ENCODE measurements at regions not wholly inside any gene's neighbourhood (a gene's known extent, or its start where the extent isn't known, plus 50 kb on each side); places are given as distances from the start of the nearest gene placed in this dataset.
"Not testable (repeated sequence)": the region's sequence is repeated elsewhere in the genome, so short reads cannot be mapped to it uniquely, and the experiment has no call there.

DNA sequence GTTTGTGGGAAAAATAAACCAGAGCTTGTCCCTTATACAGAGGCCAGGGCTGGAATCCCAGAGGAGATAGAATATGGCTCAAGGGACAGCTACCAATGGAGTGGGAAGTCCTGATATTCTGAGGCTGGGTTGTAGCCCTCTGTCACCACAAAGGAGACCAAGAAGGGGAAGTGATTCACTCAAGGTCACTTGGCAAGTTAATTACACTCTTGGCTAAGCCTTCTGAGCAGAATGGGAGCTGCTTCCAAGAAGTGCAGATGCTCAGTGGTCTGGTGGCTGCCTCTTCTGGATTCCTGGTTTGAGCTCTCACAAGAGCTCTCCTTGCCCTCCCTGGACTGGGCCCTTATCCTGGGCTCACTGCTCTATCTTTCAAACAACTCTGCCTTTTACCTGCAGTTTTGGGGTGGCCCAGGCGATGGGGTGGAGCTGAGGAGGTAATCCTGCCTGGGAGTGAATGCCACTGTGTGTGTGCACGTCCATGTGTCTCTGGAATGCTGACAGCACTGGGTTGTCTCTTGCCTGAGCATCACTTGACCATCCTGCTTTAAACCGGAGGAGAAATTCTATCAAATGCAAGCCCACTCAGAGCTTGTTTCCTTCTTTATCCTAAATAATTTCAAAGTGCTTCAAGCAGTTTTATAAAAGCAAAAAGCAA, 168.2 kb downstream of the KCNS3 start:
- no peak for ATAC-seq (ENCODE audit: low FRiP score)
- DNase-seq (ENCODE audit: low spot score) = no peak
- TF ChIP-seq, protein P1, sequence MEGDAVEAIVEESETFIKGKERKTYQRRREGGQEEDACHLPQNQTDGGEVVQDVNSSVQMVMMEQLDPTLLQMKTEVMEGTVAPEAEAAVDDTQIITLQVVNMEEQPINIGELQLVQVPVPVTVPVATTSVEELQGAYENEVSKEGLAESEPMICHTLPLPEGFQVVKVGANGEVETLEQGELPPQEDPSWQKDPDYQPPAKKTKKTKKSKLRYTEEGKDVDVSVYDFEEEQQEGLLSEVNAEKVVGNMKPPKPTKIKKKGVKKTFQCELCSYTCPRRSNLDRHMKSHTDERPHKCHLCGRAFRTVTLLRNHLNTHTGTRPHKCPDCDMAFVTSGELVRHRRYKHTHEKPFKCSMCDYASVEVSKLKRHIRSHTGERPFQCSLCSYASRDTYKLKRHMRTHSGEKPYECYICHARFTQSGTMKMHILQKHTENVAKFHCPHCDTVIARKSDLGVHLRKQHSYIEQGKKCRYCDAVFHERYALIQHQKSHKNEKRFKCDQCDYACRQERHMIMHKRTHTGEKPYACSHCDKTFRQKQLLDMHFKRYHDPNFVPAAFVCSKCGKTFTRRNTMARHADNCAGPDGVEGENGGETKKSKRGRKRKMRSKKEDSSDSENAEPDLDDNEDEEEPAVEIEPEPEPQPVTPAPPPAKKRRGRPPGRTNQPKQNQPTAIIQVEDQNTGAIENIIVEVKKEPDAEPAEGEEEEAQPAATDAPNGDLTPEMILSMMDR (IDR thresholded peaks at IDR 0.05) = no peak

DNA sequence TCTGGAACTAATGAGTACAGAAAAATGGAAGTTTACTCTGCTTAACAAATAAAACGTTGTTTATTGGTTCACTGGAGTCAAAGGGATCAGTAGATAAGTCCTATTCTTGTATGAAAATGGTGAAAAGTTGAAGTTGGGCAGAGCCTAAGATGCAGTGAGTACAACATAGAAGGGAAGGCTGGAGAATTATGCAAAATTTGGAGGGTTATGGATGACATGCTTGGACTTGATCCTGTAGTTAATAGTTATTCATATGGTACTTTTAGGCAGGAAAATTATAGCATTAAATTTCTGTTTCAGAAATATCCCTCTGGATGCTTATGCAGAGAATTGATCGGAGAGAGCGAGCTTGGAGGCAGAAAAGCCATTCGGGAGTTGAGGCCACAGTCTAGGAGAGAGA, 167.6 kb downstream of the KCNS3 start:
- TF ChIP-seq, protein P1 (IDR thresholded peaks at IDR 0.05) = no peak
- no peak for ATAC-seq (ENCODE audit: low FRiP score)
- no peak for DNase-seq (ENCODE audit: low spot score)

DNA sequence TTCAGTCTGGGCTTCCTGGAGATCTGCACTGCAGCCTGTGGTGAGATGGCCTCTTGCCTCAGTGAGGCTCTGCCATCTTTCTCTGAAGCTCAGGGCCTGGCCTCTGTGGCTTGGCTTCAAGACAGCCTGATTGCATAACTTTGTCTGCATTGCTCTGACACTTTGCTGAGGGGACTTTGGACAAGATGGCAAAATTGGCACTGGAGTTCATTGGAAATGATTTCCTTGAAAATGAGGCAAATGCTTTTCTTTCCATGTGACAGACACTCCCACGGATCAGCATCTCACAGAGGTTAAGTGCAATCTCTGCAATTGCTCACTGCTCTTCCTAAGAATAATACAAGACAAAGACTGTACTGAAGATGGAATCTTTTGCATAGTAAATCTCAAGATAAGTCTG, 166.8 kb downstream of the KCNS3 start:
- DNase-seq (ENCODE audit: low spot score) (no peak), ATAC-seq (ENCODE audit: low FRiP score) (no peak)
- TF ChIP-seq, protein P1 (IDR thresholded peaks at IDR 0.05) = no peak

DNA sequence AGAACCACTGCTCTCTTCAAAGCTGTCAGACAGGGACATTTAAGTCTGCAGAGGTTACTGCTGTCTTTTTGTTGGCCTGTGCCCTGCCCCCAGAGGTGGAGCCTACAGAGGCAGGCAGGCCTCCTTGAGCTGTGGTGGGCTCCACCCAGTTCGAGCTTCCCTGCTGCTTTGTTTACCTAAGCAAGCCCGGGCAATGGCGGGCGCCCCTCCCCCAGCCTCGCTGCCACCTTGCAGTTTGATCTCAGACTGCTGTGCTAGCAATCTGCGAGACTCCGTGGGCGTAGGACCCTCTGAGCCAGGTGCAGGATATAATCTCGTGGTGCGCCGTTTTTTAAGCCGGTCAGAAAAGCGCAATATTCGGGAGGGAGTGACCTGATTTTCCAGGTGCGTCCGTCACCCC, 138.9 kb downstream of the KCNS3 start:
- not testable (repeated sequence) for ATAC-seq (ENCODE audit: low FRiP score); DNase-seq (ENCODE audit: low spot score)

DNA sequence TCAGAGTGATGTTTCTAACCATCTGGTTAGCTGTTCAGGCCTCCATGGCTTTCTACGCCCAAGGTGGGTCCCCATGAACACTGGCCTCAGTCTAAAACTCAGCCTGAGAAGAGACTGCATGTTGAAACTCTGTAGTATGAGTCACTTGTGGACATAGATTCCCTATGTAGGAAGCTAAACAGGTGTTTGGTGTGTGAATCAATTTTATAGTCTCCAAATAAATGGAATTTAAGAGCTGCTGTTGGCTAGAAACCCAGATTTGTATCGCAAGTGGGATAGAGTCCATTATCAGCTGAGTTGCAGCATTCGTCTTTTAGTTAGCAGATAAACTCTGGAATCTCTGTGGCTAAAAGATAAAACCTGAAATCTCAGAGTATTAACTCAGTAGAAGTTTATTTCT, 131.4 kb downstream of the KCNS3 start:
- DNase-seq (ENCODE audit: low spot score) = no peak
- ATAC-seq (ENCODE audit: low FRiP score) = no peak
- TF ChIP-seq, protein P1 (IDR thresholded peaks at IDR 0.05) = no peak

DNA sequence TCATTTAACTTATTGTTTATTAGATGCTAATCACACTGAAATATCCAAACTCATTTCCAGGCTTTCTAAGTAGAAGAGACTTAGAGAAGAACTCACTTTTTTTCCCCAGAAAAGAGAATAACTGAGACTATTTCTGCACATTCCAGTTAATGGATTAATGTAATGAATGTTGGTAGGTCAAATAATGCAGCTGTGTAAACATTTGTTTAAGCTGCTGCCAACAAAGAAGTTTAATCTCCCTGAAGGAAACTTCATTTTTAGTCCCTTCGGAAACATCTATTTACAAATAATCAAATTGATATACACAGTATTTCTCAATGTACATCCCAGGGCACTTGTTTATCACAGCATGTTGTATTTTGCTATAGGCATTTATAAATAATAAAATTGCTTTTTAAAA, 126.9 kb downstream of the KCNS3 start:
- TF ChIP-seq, protein P1 (IDR thresholded peaks at IDR 0.05) = no peak
- no peak for DNase-seq (ENCODE audit: low spot score)
- ATAC-seq (ENCODE audit: low FRiP score) = no peak

DNA sequence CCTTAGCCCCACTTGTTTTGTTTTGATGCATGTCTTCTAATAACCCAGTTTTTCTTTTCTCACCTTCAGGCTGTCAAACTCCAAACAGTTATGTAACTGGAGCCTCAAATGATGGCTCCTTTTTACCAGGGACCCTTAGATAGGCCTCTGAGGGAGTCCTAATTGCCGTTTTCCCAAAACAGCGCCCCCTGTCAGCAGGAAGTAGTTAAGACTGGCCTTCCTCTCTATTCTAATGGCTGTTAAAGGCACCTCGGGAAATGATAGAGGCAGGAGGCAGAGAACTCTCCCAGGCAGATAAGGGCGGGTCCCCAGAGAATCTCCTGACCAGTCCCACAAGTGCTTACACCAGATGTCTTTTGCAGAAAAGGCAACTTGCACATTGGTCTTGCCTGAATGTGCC, 123.2 kb downstream of the KCNS3 start:
- TF ChIP-seq, protein P1 (IDR thresholded peaks at IDR 0.05) = no peak
- DNase-seq (ENCODE audit: low spot score) = no peak
- no peak for ATAC-seq (ENCODE audit: low FRiP score)
